Tibial artery (tissue), 4 donors: ENCODE measurements at regions not wholly inside any gene's neighbourhood (a gene's known extent, or its start where the extent isn't known, plus 50 kb on each side); places are given as distances from the start of the nearest gene placed in this dataset.

ENCODE experiments used
- DNase-seq, 2 donors: peaks; one replicate each; pipeline ENCODE4 v3.0.0-alpha.2; 2019
- H3K27ac ChIP-seq, 2 donors: fragments of 200-600 bp; sonication (generic) in 1 of 2; 1 replicate in 1 of 2; 2 replicates in 1 of 2; pipeline ENCODE4 v1.5.1; 2018 to 2019; ENCODE audit warnings: mild to moderate bottlenecking in 1 of 2
- H3K27me3 ChIP-seq, 2 donors: fragments of 200-600 bp; sonication (generic) in 1 of 2; one replicate each; pipeline versions ENCODE4 v1.5.1 to v1.6.0; 2016 to 2019
- H3K36me3 ChIP-seq, 3 donors: fragments of 200-600 bp; sonication (generic) in 2 of 3; one replicate each; pipeline ENCODE4 v1.5.1; 2016 to 2019; ENCODE audit warnings: mild to moderate bottlenecking in 2 of 3
- H3K4me1 ChIP-seq, 4 donors: fragments of 200-600 bp; sonication (generic) in 2 of 4; 1 replicate in 3 of 4; 2 replicates in 1 of 4; pipeline ENCODE4 v1.5.1; 2016 to 2019
- H3K4me3 ChIP-seq, 2 donors: fragments of 200-600 bp; sonication (generic) in 1 of 2; 1 replicate in 1 of 2; 2 replicates in 1 of 2; pipeline ENCODE4 v1.5.1; 2018 to 2019; ENCODE audit warnings: mild to moderate bottlenecking in 2 of 2
- H3K9me3 ChIP-seq, 3 donors: fragments of 200-600 bp; sonication (generic) in 1 of 3; one replicate each; pipeline ENCODE4 v1.5.1; 2016 to 2019
- CTCF ChIP-seq, 2 experiments: fragments of 200-600 bp in 1 of 2; fragments of 450-650 bp in 1 of 2; IDR thresholded peaks; one replicate each; pipeline ENCODE4 v1.5.1; 2017 to 2019; ENCODE audit warnings: antibody characterized with exemption in 2 of 2, mild to moderate bottlenecking in 1 of 2, moderate library complexity in 1 of 2
- intact Hi-C: fragments of 100-400 bp; cut with DNase I; formaldehyde crosslinking; loops from one replicate; pipeline ENCODE4 v1.15.0; 2023; ENCODE audit warnings: low total_unique reads

- Histone ChIP-seq H3K4me1 (no peaks in the 10 kb centered on the region), H3K9me3 (no peaks in the 10 kb centered on the region), H3K27me3 (peaks cover 0 to 5% of the 10 kb centered on the region in 2 donors), H3K4me3 (no peak overlapping the region), H3K27ac (no peak overlapping the region), H3K36me3 (no peaks in the 10 kb centered on the region)
- no peak for DNase-seq
- no peak for TF ChIP-seq CTCF (IDR thresholded peaks at IDR 0.05)
- intact Hi-C loops: no loop called here
These were observed 60.1 kb upstream of the FHIP2A start for GRCh38 chr10:114761205-114762193.

DNA sequence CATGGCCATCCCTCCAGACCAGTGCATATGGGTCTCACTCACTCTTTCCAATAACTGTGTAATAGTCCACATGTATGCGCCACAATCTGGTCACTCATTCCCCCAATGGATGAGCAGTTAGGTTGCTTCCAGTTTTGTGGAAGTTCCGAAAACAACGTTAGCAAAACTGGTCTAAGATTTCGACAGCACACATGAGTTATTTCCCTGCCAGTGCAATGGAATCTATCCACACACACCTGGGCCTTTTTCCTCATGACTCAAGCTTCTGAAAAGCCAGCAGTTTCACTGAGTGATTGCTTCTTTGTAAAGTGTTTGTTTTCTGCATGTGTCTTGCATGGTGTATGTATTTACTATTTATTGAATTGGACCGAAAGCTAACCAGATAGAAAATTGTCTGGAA, 58.8 kb upstream of the FHIP2A start:
- DNase-seq: no peak
- Histone ChIP-seq H3K4me1 (peaks cover 0 to 10% (median 8%) of the 10 kb centered on the region in 4 donors), H3K27me3 (peaks cover 0 to 5% of the 10 kb centered on the region in 2 donors), H3K4me3 (no peak overlapping the region), H3K27ac (no peak overlapping the region), H3K36me3 (no peaks in the 10 kb centered on the region), H3K9me3 (no peaks in the 10 kb centered on the region)
- TF ChIP-seq CTCF (IDR thresholded peaks at IDR 0.05): no peak
- intact Hi-C loops: no loop called here

DNA sequence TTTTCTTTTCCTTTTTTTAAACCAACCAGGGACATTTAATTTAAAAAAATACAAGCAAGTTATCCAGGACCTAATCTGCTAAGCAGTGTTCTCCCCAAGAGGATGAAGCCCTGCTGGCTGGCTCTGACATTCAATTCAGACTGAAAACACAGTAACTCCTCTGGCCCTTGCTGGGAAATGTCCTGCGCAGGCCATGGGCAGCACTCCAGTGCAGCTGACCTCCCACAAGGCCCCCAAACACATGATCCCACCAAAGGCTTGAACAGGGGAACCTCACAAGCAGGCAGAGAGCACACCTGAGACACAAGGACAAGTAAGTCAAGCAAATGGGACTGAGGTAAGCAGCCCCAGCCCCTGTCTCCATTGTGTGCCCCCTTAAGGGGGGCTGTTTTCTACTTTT, 56.9 kb upstream of the FHIP2A start:
- H3K27me3 ChIP-seq: peaks cover 0 to 5% of the 10 kb centered on the region in 2 donors
- intact Hi-C loops: no loop called here
- DNase-seq: no peak
- no peak overlapping the region for H3K4me3 ChIP-seq
- TF ChIP-seq CTCF (IDR thresholded peaks at IDR 0.05): no peak
- H3K27ac ChIP-seq: no peak overlapping the region
- no peaks in the 10 kb centered on the region for H3K36me3 ChIP-seq
- peaks cover 0 to 17% (median 12%) of the 10 kb centered on the region in 4 donors for H3K4me1 ChIP-seq
- H3K9me3 ChIP-seq: no peaks in the 10 kb centered on the region

DNA sequence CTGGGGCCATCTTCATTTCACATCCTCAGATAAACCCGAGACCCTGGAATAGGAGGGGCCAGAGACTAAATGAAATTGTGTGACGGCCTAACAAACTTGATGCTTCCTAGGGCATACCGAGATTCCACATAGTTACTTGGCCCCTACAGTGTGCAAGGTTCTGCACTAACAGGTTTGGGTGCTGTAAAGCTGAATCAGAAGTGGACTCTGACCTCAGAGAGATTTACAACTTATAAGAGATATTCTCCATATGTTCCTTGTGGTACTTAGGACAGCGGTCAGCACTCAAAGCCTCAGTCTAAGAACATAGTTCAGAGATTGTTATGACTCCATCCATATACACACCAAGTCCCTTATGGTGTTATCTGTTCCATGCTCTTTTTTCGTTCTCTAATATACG, 55.1 kb upstream of the FHIP2A start:
- H3K27ac ChIP-seq: no peak overlapping the region
- intact Hi-C loops: no loop called here
- no peaks in the 10 kb centered on the region for H3K9me3 ChIP-seq
- H3K36me3 ChIP-seq: no peaks in the 10 kb centered on the region
- H3K4me3 ChIP-seq: no peak overlapping the region
- H3K4me1 ChIP-seq: peaks cover 0 to 17% (median 12%) of the 10 kb centered on the region in 4 donors
- H3K27me3 ChIP-seq: peaks cover 0 to 5% of the 10 kb centered on the region in 2 donors
- DNase-seq: no peak
- TF ChIP-seq CTCF (IDR thresholded peaks at IDR 0.05): no peak

- DNase-seq: no peak
- Histone ChIP-seq H3K27me3 (peaks cover 0 to 5% of the 10 kb centered on the region in 2 donors), H3K36me3 (no peaks in the 10 kb centered on the region), H3K4me3 (peak overlapping the region; percentile 53 to 71), H3K27ac (peak overlapping the region; percentile 44 to 45), H3K9me3 (no peaks in the 10 kb centered on the region), H3K4me1 (peaks cover 0 to 17% (median 12%) of the 10 kb centered on the region in 4 donors)
- intact Hi-C loops: no loop called here
- TF ChIP-seq CTCF (IDR thresholded peaks at IDR 0.05): no peak
These were observed 54.2 kb upstream of the FHIP2A start for GRCh38 chr10:114767101-114767985.
